ENCODE measurements at regions not wholly inside any gene's neighbourhood (a gene's known extent, or its start where the extent isn't known, plus 50 kb on each side); places are given as distances from the start of the nearest gene placed in this dataset.

- Histone ChIP-seq H3K23ac (ENCODE audit: low read length in 2 of 2) (no peak overlapping the region), H2AFZ (ENCODE audit: low read depth, low read length) (no peak overlapping the region), H3K9ac (ENCODE audit: low read length) (no peak overlapping the region), H2BK5ac (ENCODE audit: low read depth, low read length, poor library complexity, severe bottlenecking) (no peak overlapping the region), H4K8ac (ENCODE audit: low read length) (no peak overlapping the region), H3K27ac (ENCODE audit: low read length, poor library complexity, severe bottlenecking) (no peak overlapping the region), H3K14ac (ENCODE audit: low read length in 2 of 2) (no peak overlapping the region), H3K79me1 (replicated peaks; ENCODE audit: low read length, poor library complexity, severe bottlenecking) (no peaks in the 10 kb centered on the region), H3K36me3 (ENCODE audit: control insufficient read depth in 1 of 2, insufficient read depth in 2 of 2, low read depth in 1 of 2, low read length in 2 of 2) (no peaks in the 10 kb centered on the region), H3K18ac (ENCODE audit: low read depth in 1 of 2, low read length in 2 of 2) (no peak overlapping the region), H3K4me1 (ENCODE audit: control insufficient read depth, insufficient read depth, low read depth, low read length) (no peaks in the 10 kb centered on the region), H3K4me3 (ENCODE audit: insufficient read depth in 1 of 2, low read depth in 1 of 2, low read length in 2 of 2) (no peak overlapping the region), H2BK12ac (ENCODE audit: low read length in 2 of 2) (no peak overlapping the region), H2AK5ac (ENCODE audit: low read length, severe bottlenecking) (no peak overlapping the region), H3K27me3 (ENCODE audit: control insufficient read depth in 1 of 2, insufficient read depth in 1 of 2, low read length in 2 of 2) (no peaks in the 10 kb centered on the region), H4K91ac (ENCODE audit: low read length) (no peak overlapping the region), H2BK15ac (ENCODE audit: low read depth, poor library complexity, severe bottlenecking) (no peak overlapping the region), H3K4me2 (ENCODE audit: low read length, poor library complexity, severe bottlenecking) (no peak overlapping the region), H3K9me3 (ENCODE audit: control insufficient read depth, low read length) (no peaks in the 10 kb centered on the region), H2BK120ac (ENCODE audit: low read depth, low read length) (no peak overlapping the region), H3K4ac (ENCODE audit: low read depth in 1 of 2, low read length in 2 of 2) (no peak overlapping the region)
- WGBS = 100% methylated on average over 2 of the region's 3 CpGs
- no peak for DNase-seq
These were observed 198.9 kb downstream of the LRATD1 start for GRCh38 chr2:14831458-14831857.

- Histone ChIP-seq H3K4me1 (ENCODE audit: control insufficient read depth, insufficient read depth, low read depth, low read length) (no peaks in the 10 kb centered on the region), H3K27me3 (ENCODE audit: control insufficient read depth in 1 of 2, insufficient read depth in 1 of 2, low read length in 2 of 2) (no peaks in the 10 kb centered on the region), H3K4ac (ENCODE audit: low read depth in 1 of 2, low read length in 2 of 2) (no peak overlapping the region), H3K23ac (ENCODE audit: low read length in 2 of 2) (no peak overlapping the region), H4K91ac (ENCODE audit: low read length) (no peak overlapping the region), H2BK5ac (ENCODE audit: low read depth, low read length, poor library complexity, severe bottlenecking) (no peak overlapping the region), H3K9ac (ENCODE audit: low read length) (no peak overlapping the region), H3K4me2 (ENCODE audit: low read length, poor library complexity, severe bottlenecking) (no peak overlapping the region), H2BK15ac (ENCODE audit: low read depth, poor library complexity, severe bottlenecking) (no peak overlapping the region), H2BK120ac (ENCODE audit: low read depth, low read length) (no peak overlapping the region), H2BK12ac (ENCODE audit: low read length in 2 of 2) (no peak overlapping the region), H3K14ac (ENCODE audit: low read length in 2 of 2) (no peak overlapping the region), H3K79me1 (replicated peaks; ENCODE audit: low read length, poor library complexity, severe bottlenecking) (no peaks in the 10 kb centered on the region), H2AK5ac (ENCODE audit: low read length, severe bottlenecking) (no peak overlapping the region), H3K36me3 (ENCODE audit: control insufficient read depth in 1 of 2, insufficient read depth in 2 of 2, low read depth in 1 of 2, low read length in 2 of 2) (no peaks in the 10 kb centered on the region), H3K9me3 (ENCODE audit: control insufficient read depth, low read length) (peaks cover 10% of the 10 kb centered on the region), H3K18ac (ENCODE audit: low read depth in 1 of 2, low read length in 2 of 2) (no peak overlapping the region), H2AFZ (ENCODE audit: low read depth, low read length) (no peak overlapping the region), H3K4me3 (ENCODE audit: insufficient read depth in 1 of 2, low read depth in 1 of 2, low read length in 2 of 2) (no peak overlapping the region), H3K27ac (ENCODE audit: low read length, poor library complexity, severe bottlenecking) (no peak overlapping the region), H4K8ac (ENCODE audit: low read length) (no peak overlapping the region)
- no peak for DNase-seq
- 78% methylated on average over 5 of the region's 5 CpGs for WGBS
These were observed 211.1 kb downstream of the LRATD1 start for GRCh38 chr2:14843507-14844204.

- no peak overlapping the region for H3K4me2 ChIP-seq (ENCODE audit: low read length, poor library complexity, severe bottlenecking)
- H3K4me1 ChIP-seq (ENCODE audit: control insufficient read depth, insufficient read depth, low read depth, low read length) = no peaks in the 10 kb centered on the region
- no peak overlapping the region for H3K9ac ChIP-seq (ENCODE audit: low read length)
- H3K27me3 ChIP-seq (ENCODE audit: control insufficient read depth in 1 of 2, insufficient read depth in 1 of 2, low read length in 2 of 2) = no peaks in the 10 kb centered on the region
- H3K36me3 ChIP-seq (ENCODE audit: control insufficient read depth in 1 of 2, insufficient read depth in 2 of 2, low read depth in 1 of 2, low read length in 2 of 2) = no peaks in the 10 kb centered on the region
- no peak overlapping the region for H3K4me3 ChIP-seq (ENCODE audit: insufficient read depth in 1 of 2, low read depth in 1 of 2, low read length in 2 of 2)
- DNase-seq = no peak
- H3K14ac ChIP-seq (ENCODE audit: low read length in 2 of 2) = no peak overlapping the region
- H3K27ac ChIP-seq (ENCODE audit: low read length, poor library complexity, severe bottlenecking) = no peak overlapping the region
- no peak overlapping the region for H2BK120ac ChIP-seq (ENCODE audit: low read depth, low read length)
- H2AK5ac ChIP-seq (ENCODE audit: low read length, severe bottlenecking) = no peak overlapping the region
- peaks cover 15% of the 10 kb centered on the region for H3K9me3 ChIP-seq (ENCODE audit: control insufficient read depth, low read length)
- no peak overlapping the region for H2BK15ac ChIP-seq (ENCODE audit: low read depth, poor library complexity, severe bottlenecking)
- H4K8ac ChIP-seq (ENCODE audit: low read length) = no peak overlapping the region
- no CpG with 5 or more reads among the region's 2 CpGs for WGBS
- H4K91ac ChIP-seq (ENCODE audit: low read length) = no peak overlapping the region
- H3K23ac ChIP-seq (ENCODE audit: low read length in 2 of 2) = no peak overlapping the region
- no peak overlapping the region for H2AFZ ChIP-seq (ENCODE audit: low read depth, low read length)
- no peaks in the 10 kb centered on the region for H3K79me1 ChIP-seq (replicated peaks; ENCODE audit: low read length, poor library complexity, severe bottlenecking)
- no peak overlapping the region for H3K4ac ChIP-seq (ENCODE audit: low read depth in 1 of 2, low read length in 2 of 2)
- H2BK12ac ChIP-seq (ENCODE audit: low read length in 2 of 2) = no peak overlapping the region
- H3K18ac ChIP-seq (ENCODE audit: low read depth in 1 of 2, low read length in 2 of 2) = no peak overlapping the region
- no peak overlapping the region for H2BK5ac ChIP-seq (ENCODE audit: low read depth, low read length, poor library complexity, severe bottlenecking)
These were observed 223.2 kb downstream of the LRATD1 start for GRCh38 chr2:14855751-14856150.

- peaks cover 15% of the 10 kb centered on the region for H3K9me3 ChIP-seq (ENCODE audit: control insufficient read depth, low read length)
- no peak overlapping the region for H3K4me3 ChIP-seq (ENCODE audit: insufficient read depth in 1 of 2, low read depth in 1 of 2, low read length in 2 of 2)
- H2AFZ ChIP-seq (ENCODE audit: low read depth, low read length) = no peak overlapping the region
- H3K9ac ChIP-seq (ENCODE audit: low read length) = no peak overlapping the region
- no peak overlapping the region for H2BK5ac ChIP-seq (ENCODE audit: low read depth, low read length, poor library complexity, severe bottlenecking)
- no peak overlapping the region for H3K18ac ChIP-seq (ENCODE audit: low read depth in 1 of 2, low read length in 2 of 2)
- no peak overlapping the region for H3K4me2 ChIP-seq (ENCODE audit: low read length, poor library complexity, severe bottlenecking)
- H2AK5ac ChIP-seq (ENCODE audit: low read length, severe bottlenecking) = no peak overlapping the region
- H3K36me3 ChIP-seq (ENCODE audit: control insufficient read depth in 1 of 2, insufficient read depth in 2 of 2, low read depth in 1 of 2, low read length in 2 of 2) = no peaks in the 10 kb centered on the region
- no peak overlapping the region for H3K23ac ChIP-seq (ENCODE audit: low read length in 2 of 2)
- no peak overlapping the region for H2BK15ac ChIP-seq (ENCODE audit: low read depth, poor library complexity, severe bottlenecking)
- no peak overlapping the region for H3K27ac ChIP-seq (ENCODE audit: low read length, poor library complexity, severe bottlenecking)
- no peak for DNase-seq
- WGBS = 72% methylated on average over 2 of the region's 3 CpGs
- H3K27me3 ChIP-seq (ENCODE audit: control insufficient read depth in 1 of 2, insufficient read depth in 1 of 2, low read length in 2 of 2) = no peaks in the 10 kb centered on the region
- H4K91ac ChIP-seq (ENCODE audit: low read length) = no peak overlapping the region
- no peaks in the 10 kb centered on the region for H3K4me1 ChIP-seq (ENCODE audit: control insufficient read depth, insufficient read depth, low read depth, low read length)
- H2BK120ac ChIP-seq (ENCODE audit: low read depth, low read length) = no peak overlapping the region
- H4K8ac ChIP-seq (ENCODE audit: low read length) = no peak overlapping the region
- H2BK12ac ChIP-seq (ENCODE audit: low read length in 2 of 2) = no peak overlapping the region
- no peaks in the 10 kb centered on the region for H3K79me1 ChIP-seq (replicated peaks; ENCODE audit: low read length, poor library complexity, severe bottlenecking)
- no peak overlapping the region for H3K14ac ChIP-seq (ENCODE audit: low read length in 2 of 2)
- no peak overlapping the region for H3K4ac ChIP-seq (ENCODE audit: low read depth in 1 of 2, low read length in 2 of 2)
These were observed 228.7 kb downstream of the LRATD1 start for GRCh38 chr2:14861181-14861580.

Data from mesenchymal stem cell (in vitro differentiated cells and primary cell).